ENCODE measurements at regions not wholly inside any gene's neighbourhood (a gene's known extent, or its start where the extent isn't known, plus 50 kb on each side); places are given as distances from the start of the nearest gene placed in this dataset.

DNA sequence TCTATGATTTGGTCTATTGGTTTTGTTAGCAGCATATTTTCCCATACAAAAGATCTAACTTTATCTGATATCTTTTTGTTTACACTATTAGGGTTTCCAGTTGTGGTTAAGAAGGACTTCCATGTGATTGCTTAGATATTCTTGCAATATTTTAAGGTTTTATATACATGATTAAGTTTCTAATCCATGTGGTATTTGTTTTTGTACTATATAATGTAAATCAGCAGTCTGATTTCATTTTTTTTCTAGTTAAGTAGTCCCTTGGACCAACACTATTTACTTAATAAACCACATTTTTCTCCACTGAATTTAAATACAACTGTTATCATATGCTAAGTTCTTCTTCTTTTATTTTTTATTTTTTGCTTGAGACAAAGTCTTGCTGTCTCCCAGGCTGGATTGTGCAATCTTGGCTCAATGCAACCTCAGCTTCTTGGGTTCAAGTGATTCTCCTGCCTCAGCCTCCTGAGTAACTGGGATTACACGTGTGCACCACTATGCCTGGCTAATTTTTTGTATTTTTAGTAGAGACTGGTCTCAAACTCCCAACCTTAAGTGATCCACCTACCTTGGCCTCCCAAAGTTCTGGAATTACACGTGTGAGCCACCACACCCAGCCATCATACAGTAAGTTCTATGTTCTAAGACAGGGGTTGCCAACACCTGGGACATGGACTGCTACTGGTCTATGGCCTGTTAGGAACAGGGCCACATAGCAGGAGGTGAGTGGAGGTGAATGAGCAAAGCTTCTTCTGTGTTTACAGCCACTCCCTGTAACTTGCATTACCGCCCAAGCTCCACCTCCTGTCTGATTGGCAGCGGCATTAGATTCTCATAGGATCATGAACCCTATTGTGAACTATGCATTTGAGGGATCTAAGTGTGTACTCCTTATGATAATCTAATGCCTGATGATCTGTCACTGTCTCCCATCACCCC lies 58.5 kb upstream of the RAB27B start:
- WGBS, result 95% methylated on average over 4 of the region's 4 CpGs
- peaks cover 0 to 26% (median 10%) of the 10 kb centered on the region in 4 donors for H3K4me1 ChIP-seq (ENCODE audit: control insufficient read depth in 4 of 4, insufficient read depth in 4 of 4, low read length in 3 of 4)

More for the DNA sequence above, 58.5 kb upstream of the RAB27B start:
- Histone ChIP-seq H3K9ac (ENCODE audit: low read depth in 1 of 2, low read length in 2 of 2) (no peak overlapping the region), H3K4me3 (ENCODE audit: low read depth in 1 of 3, low read length in 3 of 3) (no peak overlapping the region), H3K36me3 (ENCODE audit: control insufficient read depth in 4 of 4, insufficient read depth in 3 of 4, low read depth in 1 of 4, low read length in 3 of 4) (no peaks in the 10 kb centered on the region), H3K9me3 (ENCODE audit: control insufficient read depth in 4 of 4, low read length in 3 of 4) (no peaks in the 10 kb centered on the region), H3K27ac (ENCODE audit: low read depth in 1 of 2, low read length in 2 of 2) (no peak overlapping the region), H3K27me3 (ENCODE audit: control insufficient read depth in 4 of 4, insufficient read depth in 4 of 4, low read length in 3 of 4) (no peaks in the 10 kb centered on the region)
- DNase-seq (ENCODE audit: low spot score), result no peak
- no peak for TF ChIP-seq HNF4A (conservative IDR thresholded peaks at IDR 0.05)
- TF ChIP-seq, protein P1, sequence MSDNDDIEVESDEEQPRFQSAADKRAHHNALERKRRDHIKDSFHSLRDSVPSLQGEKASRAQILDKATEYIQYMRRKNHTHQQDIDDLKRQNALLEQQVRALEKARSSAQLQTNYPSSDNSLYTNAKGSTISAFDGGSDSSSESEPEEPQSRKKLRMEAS (IDR thresholded peaks at IDR 0.05), result no peak
- no peak for TF ChIP-seq GABPA (IDR thresholded peaks at IDR 0.05 in 1 of 2, conservative IDR thresholded peaks at IDR 0.05 in 1 of 2)
- TF ChIP-seq, protein P2, sequence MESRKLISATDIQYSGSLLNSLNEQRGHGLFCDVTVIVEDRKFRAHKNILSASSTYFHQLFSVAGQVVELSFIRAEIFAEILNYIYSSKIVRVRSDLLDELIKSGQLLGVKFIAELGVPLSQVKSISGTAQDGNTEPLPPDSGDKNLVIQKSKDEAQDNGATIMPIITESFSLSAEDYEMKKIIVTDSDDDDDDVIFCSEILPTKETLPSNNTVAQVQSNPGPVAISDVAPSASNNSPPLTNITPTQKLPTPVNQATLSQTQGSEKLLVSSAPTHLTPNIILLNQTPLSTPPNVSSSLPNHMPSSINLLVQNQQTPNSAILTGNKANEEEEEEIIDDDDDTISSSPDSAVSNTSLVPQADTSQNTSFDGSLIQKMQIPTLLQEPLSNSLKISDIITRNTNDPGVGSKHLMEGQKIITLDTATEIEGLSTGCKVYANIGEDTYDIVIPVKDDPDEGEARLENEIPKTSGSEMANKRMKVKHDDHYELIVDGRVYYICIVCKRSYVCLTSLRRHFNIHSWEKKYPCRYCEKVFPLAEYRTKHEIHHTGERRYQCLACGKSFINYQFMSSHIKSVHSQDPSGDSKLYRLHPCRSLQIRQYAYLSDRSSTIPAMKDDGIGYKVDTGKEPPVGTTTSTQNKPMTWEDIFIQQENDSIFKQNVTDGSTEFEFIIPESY (IDR thresholded peaks at IDR 0.05), result no peak
- TF ChIP-seq, protein P3, sequence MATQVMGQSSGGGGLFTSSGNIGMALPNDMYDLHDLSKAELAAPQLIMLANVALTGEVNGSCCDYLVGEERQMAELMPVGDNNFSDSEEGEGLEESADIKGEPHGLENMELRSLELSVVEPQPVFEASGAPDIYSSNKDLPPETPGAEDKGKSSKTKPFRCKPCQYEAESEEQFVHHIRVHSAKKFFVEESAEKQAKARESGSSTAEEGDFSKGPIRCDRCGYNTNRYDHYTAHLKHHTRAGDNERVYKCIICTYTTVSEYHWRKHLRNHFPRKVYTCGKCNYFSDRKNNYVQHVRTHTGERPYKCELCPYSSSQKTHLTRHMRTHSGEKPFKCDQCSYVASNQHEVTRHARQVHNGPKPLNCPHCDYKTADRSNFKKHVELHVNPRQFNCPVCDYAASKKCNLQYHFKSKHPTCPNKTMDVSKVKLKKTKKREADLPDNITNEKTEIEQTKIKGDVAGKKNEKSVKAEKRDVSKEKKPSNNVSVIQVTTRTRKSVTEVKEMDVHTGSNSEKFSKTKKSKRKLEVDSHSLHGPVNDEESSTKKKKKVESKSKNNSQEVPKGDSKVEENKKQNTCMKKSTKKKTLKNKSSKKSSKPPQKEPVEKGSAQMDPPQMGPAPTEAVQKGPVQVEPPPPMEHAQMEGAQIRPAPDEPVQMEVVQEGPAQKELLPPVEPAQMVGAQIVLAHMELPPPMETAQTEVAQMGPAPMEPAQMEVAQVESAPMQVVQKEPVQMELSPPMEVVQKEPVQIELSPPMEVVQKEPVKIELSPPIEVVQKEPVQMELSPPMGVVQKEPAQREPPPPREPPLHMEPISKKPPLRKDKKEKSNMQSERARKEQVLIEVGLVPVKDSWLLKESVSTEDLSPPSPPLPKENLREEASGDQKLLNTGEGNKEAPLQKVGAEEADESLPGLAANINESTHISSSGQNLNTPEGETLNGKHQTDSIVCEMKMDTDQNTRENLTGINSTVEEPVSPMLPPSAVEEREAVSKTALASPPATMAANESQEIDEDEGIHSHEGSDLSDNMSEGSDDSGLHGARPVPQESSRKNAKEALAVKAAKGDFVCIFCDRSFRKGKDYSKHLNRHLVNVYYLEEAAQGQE (IDR thresholded peaks at IDR 0.05), result no peak
- TF ChIP-seq, protein P4, sequence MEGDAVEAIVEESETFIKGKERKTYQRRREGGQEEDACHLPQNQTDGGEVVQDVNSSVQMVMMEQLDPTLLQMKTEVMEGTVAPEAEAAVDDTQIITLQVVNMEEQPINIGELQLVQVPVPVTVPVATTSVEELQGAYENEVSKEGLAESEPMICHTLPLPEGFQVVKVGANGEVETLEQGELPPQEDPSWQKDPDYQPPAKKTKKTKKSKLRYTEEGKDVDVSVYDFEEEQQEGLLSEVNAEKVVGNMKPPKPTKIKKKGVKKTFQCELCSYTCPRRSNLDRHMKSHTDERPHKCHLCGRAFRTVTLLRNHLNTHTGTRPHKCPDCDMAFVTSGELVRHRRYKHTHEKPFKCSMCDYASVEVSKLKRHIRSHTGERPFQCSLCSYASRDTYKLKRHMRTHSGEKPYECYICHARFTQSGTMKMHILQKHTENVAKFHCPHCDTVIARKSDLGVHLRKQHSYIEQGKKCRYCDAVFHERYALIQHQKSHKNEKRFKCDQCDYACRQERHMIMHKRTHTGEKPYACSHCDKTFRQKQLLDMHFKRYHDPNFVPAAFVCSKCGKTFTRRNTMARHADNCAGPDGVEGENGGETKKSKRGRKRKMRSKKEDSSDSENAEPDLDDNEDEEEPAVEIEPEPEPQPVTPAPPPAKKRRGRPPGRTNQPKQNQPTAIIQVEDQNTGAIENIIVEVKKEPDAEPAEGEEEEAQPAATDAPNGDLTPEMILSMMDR (IDR thresholded peaks at IDR 0.05; ENCODE audit: low read depth, low read length, missing input control), result no peak
- TF ChIP-seq FOXA2 (IDR thresholded peaks at IDR 0.05), result no peak
- TF ChIP-seq RXRA (IDR thresholded peaks at IDR 0.05), result no peak
- no peak for TF ChIP-seq HNF4G (IDR thresholded peaks at IDR 0.05)
- no peak for TF ChIP-seq YY1 (IDR thresholded peaks at IDR 0.05)
- TF ChIP-seq NR2F2 (IDR thresholded peaks at IDR 0.05), result no peak
- no peak for TF ChIP-seq EGR1 (IDR thresholded peaks at IDR 0.05; ENCODE audit: low read depth in 2 of 2)
- TF ChIP-seq TAF1 (conservative IDR thresholded peaks at IDR 0.05), result no peak
- no peak for TF ChIP-seq RAD21 (IDR thresholded peaks at IDR 0.05)
- no peak for TF ChIP-seq SP1 (IDR thresholded peaks at IDR 0.05)
- no peak for TF ChIP-seq FOXA1 (IDR thresholded peaks at IDR 0.05)

Measured in liver (tissue), 8 donors.